ENCODE measurements at regions not wholly inside any gene's neighbourhood (a gene's known extent, or its start where the extent isn't known, plus 50 kb on each side); places are given as distances from the start of the nearest gene placed in this dataset.
"Not testable (repeated sequence)": the region's sequence is repeated elsewhere in the genome, so short reads cannot be mapped to it uniquely, and the experiment has no call there.

DNA sequence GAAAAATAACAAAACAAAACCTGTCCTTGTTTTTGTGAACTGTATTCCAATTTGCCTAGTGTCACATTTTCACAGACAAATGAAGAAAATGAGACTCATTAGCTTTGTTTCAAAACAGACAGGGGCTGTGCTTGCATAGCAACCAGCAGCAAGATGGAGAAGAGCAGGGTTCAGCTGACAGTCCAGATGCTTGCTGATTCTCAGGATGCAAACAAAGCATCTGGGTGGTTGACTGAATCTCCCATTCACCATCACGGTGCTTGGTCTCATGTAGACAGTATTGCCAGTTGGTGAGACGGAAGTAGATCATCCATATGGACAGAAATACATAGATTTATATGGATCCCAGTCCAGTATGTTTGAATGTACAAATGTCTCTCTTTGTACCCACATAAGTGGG is 326.8 kb downstream of the CCDC85A start:
- no peak for DNase-seq (ENCODE audit: low read depth in 2 of 2)

DNA sequence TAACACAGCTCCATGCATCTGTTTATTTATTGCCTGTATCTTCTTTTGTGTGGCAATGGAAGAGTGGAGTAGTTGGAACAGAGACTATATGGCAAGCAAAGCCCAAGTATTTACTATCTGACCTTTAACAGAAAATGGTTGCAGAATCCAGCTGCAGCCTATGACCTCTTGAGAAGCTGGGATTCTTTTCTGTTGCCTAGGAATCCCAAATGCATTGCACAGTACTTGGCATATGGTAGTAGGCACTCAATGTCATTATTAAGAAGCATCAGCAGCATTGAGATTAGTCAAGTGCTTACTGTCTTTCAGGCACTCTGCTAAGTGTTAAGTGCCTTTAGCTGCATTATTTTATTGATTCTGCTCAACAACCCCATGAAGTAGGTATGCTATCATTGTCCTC is 331.6 kb downstream of the CCDC85A start:
- DNase-seq (ENCODE audit: low read depth in 2 of 2): no peak

DNA sequence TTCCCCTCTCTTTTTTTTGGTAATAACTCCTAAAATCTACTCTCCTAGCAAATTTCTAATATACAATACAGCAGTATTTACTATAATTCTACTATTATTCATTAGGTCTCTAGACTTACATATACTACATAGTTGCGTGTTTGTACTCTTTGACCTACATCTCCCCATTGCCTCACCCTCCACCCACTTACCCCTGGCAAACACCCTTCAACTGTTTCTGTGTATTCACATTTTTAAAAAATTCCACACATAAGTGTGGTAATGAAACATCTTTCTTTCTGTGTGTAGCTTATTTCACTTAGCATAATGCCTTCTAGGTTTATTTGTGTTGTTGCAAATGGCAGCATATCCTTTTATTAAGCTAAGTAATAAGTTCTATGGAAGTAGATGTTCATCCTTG is 336.0 kb downstream of the CCDC85A start:
- no peak for DNase-seq (ENCODE audit: low read depth in 2 of 2)

DNA sequence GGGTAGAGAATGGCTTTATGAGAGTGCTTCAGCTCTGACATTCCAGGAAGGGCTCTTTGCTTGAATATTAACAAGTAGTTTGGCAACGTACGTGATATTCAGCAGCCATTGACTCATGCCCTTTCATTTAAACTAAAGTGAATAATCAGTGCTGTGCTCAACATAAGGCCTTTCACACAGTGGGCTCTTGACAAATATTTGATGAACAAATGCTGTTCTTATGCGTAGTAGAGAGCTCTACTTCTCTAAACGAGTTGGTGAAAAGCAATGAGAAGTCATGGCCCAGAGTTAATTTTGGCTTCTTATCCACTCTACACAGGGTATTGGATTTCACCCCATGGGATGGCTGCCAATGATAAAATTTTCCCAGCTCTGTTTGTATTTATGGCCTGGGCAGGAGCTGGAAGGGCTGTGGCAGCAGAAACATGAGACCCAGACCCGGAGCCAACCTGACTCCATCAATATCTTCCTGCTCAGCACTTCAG is 338.9 kb downstream of the CCDC85A start:
- no peak for DNase-seq (ENCODE audit: low read depth in 2 of 2)

DNA sequence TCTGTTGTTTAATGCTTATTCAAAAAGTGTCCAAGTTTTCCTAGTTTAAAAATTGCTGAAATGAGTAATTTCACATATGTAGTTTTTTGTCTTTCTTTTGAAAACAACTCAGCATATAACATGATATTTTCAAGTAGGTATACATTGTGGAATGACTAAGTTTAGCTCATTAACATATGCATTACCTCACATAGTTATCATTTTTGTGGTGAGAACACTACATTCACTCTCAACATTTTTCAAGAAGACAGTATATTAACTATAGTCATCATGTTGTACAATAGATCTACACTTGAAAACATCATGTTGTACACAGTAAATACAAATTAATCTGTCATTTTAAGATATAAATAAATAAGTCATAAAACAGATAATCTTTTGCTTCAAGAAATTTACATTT is 340.0 kb downstream of the CCDC85A start:
- no peak for DNase-seq (ENCODE audit: low read depth in 2 of 2)

DNA sequence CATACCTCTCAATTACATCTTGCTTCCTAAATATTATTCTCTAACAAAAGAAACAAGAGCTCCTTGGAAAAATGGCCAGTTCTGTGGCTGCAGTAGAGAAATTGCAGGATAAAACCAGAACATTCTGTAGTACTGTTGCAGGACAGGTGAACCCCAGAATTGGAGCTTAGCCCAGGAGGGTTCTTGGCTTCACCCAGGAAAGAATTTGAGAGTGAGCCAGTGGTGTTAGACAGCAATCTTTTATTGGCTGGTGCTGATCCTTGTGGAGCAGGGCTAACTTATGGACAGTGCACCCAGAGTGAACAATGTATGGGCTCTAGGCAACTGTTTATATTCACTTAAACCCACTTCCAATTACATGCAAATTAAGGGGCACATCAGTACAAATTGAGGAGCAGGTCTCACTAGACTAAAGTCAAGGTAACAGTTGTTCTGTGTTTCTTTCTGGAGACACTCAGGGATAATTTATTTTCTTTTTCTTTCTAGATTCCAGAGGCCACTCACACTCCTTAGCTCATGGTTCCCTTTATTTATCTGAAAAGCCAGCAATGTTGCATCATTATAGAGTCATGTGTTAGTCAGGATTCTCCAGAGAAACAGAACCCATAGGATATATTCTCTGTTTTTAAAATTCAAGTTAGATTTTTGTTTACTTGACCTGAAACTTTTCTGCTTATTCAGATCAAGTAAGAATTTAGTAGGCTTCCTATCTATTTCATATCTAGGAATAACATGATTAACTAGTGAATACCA is 348.1 kb downstream of the CCDC85A start:
- no peak for DNase-seq (ENCODE audit: low read depth in 2 of 2)

DNA sequence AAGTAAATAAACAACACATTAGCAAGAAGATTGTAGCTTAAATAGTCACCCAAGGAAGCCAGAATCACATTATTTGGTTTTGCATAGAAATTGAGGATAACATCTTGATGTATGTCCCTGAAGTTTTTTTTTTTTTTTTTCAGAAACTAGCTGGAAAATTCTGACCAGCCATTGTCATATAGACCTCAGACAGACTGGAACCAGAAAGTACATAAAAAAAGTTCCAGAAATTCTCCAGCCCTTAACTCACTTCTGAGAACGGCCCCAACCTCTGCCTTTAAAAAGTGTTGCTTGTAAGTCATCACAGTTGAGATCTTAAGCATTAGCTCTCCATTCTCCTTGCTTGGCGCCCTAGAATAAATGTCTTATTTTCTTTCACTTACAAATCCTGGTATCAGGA is 350.5 kb downstream of the CCDC85A start:
- no peak for DNase-seq (ENCODE audit: low read depth in 2 of 2)

DNA sequence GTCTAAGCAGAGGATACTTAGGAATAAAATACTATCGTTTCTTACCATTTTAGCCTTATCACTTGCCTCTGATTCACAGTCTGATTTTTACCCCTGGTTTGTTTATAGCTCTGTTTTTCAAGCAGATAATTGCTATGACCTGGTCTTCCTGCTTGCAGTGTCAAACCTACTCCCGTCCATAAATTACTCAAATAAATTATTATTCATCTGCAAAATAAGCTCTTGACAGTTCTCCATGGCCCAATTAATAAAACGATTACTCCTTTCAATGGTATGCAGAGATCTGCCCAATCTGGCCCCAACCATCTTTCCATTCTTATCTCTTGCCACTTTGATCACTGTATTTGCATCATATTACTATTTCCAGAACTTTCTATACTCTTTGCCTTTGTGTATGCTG is 354.0 kb downstream of the CCDC85A start:
- no peak for DNase-seq (ENCODE audit: low read depth in 2 of 2)

DNA sequence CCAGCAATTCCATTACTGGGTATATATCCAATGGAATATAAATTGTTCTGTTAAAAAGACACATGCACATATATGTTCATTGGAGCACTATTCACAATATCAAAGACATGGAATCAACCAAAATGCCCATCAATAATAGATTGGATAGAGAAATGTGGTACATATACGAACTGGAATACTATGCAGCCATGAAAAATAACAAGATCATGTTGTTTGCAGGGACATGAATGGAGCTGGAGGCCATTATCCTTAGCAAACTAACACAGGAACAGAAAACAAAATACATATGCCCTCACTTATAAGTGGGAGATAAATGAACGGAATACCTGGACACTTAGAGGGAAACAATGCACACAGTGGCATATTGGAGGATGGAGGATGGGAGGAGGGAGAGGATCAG is 355.8 kb downstream of the CCDC85A start:
- DNase-seq (ENCODE audit: low read depth in 2 of 2): no peak

DNA sequence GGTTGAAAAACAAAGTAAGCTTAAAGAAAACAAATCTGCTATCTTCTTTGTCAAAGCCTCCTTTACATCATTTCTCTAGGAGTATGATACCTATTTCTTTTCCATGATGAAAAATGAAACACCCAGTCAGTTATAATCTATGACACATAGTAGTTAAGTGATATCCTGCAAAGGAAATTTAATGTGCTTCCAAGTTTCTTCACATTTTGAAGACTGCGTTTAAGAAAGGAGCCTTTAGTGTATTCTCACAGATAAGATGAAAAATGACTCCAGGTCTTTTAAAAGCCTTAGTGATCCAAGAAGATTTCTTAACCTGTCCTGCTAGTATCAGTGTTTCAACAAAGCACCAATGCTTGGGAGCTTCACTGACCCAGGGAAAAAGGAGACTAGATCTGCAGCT is 356.7 kb downstream of the CCDC85A start:
- no peak for DNase-seq (ENCODE audit: low read depth in 2 of 2)

DNA sequence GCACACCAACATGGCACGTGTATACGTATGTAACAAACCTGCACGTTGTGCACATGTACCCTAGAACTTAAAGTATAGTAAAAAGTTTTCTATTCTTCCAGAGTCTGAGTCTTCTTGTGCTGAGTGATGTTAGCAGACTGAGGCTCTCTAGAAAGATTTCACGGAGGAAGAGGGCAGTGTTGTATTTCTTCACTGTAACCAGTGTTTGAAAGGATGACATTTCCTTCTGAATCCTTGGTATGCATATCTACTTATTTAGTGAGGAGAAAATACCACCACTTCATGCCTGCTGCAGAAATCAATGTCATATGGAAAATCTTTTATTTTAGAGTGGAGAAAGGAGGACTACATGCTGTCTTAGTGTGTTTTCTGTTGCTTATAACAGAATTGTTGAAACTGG is 357.1 kb downstream of the CCDC85A start:
- no peak for DNase-seq (ENCODE audit: low read depth in 2 of 2)

DNA sequence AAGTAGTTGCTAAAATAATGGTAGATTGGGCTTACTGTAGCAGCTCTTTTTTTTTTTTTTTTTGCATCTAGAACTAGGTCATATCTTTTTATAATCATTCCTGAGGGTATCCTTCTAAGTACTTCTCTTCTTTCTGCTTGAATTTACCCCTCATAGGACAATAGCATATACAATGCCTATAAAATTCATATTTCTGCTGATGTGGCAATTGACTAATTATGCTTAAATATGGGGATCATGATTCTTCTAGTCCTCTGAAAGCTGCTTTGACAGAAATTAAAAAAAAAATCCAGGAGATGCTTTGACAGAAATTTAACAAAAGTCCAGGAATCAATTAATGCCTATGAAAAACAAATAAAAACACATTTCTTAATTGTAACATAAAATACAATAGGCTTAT is 358.4 kb downstream of the CCDC85A start:
- DNase-seq (ENCODE audit: low read depth in 2 of 2): no peak

DNA sequence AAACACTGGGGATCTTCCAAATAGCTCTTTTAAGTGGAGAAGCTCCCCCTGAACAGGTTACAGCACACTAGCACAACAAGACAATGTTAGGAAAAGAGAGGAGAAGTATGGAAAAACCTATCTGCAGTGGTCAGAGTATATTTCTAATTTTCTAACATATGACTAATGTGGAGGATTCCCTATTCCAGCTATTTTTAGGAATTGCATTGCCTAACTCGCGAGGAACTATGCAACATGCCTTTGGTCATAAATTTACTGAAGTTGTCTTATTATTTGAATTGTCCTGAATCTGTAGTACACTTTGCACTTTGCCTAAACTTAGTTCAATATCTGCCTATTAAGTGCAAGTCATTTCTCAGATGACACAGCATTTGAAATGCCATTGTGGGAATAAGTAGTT is 381.4 kb downstream of the CCDC85A start:
- DNase-seq (ENCODE audit: low read depth in 2 of 2): no peak

DNA sequence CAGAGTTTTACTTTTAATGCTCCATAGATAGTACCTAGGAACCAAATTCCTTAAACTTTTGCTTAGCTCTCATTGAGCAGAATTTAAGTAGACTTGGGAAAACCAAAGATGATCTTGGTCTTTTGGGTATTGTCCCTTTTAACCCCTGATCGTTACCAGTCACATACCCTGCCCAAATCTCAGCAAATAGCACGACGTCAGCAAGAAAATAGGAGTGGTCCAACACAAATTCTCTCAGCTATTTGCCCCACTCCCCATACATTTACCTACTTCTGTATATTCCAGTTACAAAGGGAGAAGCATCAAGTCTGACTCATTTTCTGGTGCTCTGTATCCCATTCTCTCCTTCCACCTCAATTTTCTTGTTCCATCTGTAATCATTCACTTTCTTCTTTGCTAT is 387.3 kb downstream of the CCDC85A start:
- DNase-seq (ENCODE audit: low read depth in 2 of 2): no peak

DNA sequence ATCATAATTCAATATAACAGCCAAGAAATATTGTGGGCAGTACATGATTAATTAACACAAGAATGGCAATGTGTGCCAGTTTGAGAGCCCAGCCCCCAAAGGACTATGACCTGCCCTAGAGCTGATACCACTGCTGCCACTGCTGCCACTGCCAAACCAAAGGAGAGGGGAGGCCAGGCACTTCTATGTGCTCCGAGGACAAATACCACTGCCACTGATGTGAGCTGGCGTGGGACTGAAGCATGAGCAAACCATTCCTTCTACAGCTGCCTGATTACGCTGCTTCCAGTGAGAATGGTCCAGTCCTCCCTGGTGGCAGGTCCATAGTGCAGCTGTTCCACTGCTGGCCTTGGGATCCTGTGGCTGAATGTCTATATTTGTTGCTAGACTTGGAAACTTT is 392.2 kb downstream of the CCDC85A start:
- no peak for DNase-seq (ENCODE audit: low read depth in 2 of 2)

DNA sequence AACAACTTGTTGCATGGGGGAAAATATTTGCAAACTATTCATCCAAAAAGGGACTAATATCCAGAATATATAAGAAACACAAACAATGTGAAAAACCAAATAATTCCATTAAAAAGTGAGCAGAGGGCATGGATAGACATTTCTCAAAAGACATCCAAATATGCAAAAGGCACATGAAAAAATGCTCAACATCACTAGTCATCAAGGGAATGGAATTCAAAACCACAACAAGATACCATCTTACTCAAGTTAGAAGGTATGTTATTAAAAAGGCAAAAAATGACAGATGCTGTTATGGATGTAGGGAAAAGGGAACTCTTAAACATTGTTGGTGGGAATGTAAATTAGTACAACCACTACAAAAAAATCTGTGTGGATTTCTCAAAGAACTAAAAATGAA is 396.5 kb downstream of the CCDC85A start:
- DNase-seq (ENCODE audit: low read depth in 2 of 2): no peak

DNA sequence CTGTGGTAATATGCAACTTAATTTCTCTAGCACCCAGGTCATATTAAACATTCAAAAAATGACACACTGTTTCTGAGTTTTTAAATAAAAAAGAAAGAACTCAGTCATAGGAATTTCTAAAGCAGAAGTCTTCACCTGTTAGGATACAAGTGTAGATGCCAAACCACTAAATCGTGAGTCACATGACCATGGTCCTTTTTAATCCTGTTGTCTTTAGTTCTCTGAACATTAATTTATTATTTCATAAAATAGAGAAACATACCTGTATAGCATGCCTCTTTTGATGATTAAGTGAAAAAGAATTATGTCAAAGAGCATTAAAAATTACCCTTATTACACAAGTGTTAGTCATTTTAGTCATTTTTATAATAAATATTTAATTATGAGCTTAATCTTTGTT is 398.8 kb downstream of the CCDC85A start:
- DNase-seq (ENCODE audit: low read depth in 2 of 2): no peak

DNA sequence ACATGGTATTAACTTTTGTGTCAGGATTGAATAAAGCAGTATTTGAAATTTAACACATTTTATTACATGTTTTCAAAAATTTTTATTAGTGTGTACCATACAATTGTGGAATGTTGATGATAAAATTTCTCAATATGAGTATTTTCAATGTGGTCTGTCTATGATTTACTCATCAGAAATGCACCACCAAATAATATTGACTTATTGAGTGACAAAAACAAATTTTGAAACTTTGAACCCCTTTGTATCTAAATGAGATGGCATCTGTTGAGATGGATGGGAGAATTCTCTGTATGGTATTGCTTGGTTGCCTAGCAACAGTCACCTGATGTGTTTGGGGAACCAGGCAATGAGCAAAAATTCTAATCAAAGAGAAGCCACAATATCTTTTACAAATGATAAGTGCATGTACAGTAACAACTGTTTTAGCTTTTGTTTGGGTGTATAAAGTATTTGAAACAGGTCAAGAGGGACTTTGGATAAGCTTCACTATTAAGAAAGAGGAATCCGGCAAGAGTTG is 400.1 kb downstream of the CCDC85A start:
- DNase-seq (ENCODE audit: low read depth in 2 of 2): no peak

DNA sequence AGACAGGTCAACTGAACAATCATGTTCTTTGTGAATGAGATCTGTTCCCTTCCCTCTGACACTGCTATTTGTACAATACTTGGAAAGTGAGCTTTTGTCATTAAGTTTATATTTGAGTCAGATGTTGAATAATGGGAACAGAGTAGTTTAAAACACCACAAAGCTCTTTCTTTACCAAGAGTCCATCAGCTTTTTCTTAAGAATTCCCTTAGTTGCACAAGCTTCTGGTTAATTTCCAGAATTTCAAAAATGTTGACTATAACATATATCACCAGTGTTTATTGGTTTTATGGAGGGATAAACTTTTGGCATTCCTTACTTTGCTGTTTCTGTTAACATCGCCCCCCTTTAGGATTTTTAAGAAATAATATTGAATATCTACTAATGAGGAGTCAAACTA is 403.7 kb downstream of the CCDC85A start:
- no peak for DNase-seq (ENCODE audit: low read depth in 2 of 2)

DNA sequence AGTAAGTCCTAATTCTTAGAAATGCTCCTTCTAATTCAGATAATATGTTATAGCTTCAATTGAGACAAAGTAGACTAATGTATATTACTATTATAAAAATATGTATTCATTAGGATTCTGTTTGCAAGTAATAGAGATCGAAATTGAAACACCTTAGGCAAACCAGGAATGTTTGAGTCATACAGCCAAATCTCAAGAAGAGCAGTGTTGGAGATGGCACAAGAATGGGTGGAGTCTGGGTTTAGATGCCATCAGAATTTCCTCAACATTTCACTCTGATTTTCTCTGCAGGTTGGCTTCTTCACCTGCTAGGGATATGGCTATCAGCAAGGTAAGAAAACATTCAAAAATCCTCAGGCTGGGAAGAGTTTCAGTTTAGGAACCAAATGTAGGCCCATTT is 405.4 kb downstream of the CCDC85A start:
- no peak for DNase-seq (ENCODE audit: low read depth in 2 of 2)

DNA sequence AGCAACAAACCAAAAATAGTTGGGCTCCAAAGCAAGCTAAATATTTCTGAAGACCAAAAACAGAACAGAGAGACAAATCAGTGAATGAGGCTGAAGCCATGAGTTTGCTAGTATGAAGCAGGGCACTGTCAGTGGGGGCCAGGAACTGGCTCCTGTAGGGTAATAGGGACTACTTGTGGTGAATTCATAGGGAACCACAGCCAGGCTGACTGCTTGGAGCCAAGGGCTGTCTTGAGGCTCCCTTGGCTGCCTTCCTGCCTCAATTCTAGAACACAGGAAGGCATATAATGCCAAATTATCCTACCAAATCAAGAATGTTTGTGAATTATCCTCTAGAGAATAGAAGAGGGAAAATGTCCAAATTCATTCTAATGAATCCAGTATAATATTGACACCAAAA is 406.0 kb downstream of the CCDC85A start:
- DNase-seq (ENCODE audit: low read depth in 2 of 2): no peak

DNA sequence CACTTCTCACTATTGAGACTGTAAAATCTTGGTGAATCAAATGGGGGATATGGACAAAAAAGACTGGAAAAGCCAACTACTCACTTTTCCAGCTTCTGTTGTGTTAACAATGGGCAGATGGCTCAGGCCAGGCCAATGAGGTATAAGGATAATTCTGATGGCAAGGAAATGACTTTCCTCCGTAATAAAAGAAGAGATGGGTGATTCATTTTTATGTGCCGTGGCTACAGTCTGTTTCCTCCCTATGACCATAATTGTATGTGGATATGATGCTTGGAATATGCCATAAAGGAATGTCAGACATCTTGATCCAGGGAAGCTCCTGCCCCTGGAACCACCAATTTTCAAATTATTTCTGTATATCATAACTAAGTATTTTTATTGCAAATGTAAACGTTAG is 406.8 kb downstream of the CCDC85A start:
- no peak for DNase-seq (ENCODE audit: low read depth in 2 of 2)

DNA sequence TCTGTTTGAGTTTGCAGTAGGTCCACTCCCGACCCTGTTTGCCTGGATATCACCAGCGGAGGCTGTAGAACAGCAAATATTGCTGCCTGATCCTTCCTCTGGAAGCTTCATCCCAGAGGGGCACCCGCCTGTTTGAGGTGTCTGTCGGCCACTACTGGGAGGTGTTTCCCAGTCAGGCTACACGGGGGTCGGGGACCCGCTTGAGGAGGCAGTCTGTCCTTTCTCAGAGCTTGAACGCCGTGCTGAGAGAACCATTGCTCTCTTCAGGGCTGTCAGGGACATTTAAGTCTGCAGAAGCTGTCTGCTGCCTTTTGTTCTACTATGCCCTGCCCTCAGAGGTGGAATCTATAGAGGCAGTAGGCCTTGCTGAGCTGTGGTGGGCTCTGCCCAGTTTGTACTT is 422.3 kb downstream of the CCDC85A start:
- not testable (repeated sequence) for DNase-seq (ENCODE audit: low read depth in 2 of 2)

DNA sequence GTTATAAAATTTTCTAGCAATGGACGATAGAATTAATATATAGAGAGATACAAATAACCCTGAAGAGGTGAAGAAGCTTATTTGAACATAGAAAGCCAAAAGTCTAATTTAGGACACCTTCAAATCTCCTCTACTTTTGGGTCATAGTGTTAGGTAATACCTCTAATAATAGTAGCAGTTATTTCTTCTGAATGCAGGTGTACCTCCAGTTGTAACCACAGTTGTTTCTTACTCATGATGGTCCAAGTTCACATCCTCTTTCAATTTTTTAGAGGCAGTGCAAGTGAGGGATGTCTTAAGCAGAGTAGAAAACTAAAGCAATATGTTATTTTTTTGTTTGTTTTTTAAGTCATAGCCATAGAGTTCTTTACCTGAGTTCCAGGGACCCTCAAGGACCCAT is 429.5 kb downstream of the CCDC85A start:
- DNase-seq (ENCODE audit: low read depth in 2 of 2): no peak

Measured in stimulated activated CD8-positive, alpha-beta memory T cell treated with anti-CD3 and anti-CD28 coated beads, Interleukin-7, amount 100 ng/mL, for 1 hour (primary cell).